Karpas-422 (cell line): ENCODE measurements at regions not wholly inside any gene's neighbourhood (a gene's known extent, or its start where the extent isn't known, plus 50 kb on each side); places are given as distances from the start of the nearest gene placed in this dataset.

Experiments used
- DNase-seq: peaks from one replicate; pipeline ENCODE4 v3.0.0-alpha.2; 2015
- H2AFZ ChIP-seq: fragments of 200-600 bp; sonication (generic); 2 replicates; pipeline ENCODE4 v1.6.1; 2014; ENCODE audit warnings: antibody characterized with exemption, low read length, mixed read lengths
- H3K27ac ChIP-seq: fragments of 200-600 bp; sonication (generic); 2 replicates; pipeline ENCODE4 v1.5.1; 2014; ENCODE audit warnings: mild to moderate bottlenecking, low read length, moderate library complexity
- H3K27me3 ChIP-seq: fragments of 200-600 bp; sonication (generic); 2 replicates; pipeline ENCODE4 v1.6.1; 2014; ENCODE audit warnings: low read length, mixed read lengths
- H3K36me3 ChIP-seq: fragments of 200-600 bp; sonication (generic); 2 replicates; pipeline ENCODE4 v1.6.1; 2014; ENCODE audit warnings: low read length, mixed read lengths; ENCODE audit not compliant: insufficient read depth
- H3K4me1 ChIP-seq: fragments of 200-600 bp; sonication (generic); 2 replicates; pipeline ENCODE4 v1.6.1; 2014; ENCODE audit warnings: mild to moderate bottlenecking, low read length, mixed read lengths
- H3K4me2 ChIP-seq: fragments of 200-600 bp; sonication (generic); 2 replicates; pipeline ENCODE4 v1.6.1; 2014; ENCODE audit warnings: low read length, low read depth, mild to moderate bottlenecking; ENCODE audit not compliant: poor library complexity, severe bottlenecking
- H3K4me3 ChIP-seq: fragments of 200-600 bp; sonication (generic); 2 replicates; pipeline ENCODE4 v1.5.1; 2014; ENCODE audit warnings: mild to moderate bottlenecking, antibody characterized with exemption, low read length, mixed read lengths
- H3K79me2 ChIP-seq: fragments of 200-600 bp; sonication (generic); 2 replicates; pipeline ENCODE4 v1.6.1; 2014; ENCODE audit warnings: mild to moderate bottlenecking, low read length, mixed read lengths
- H3K9ac ChIP-seq: fragments of 200-600 bp; sonication (generic); 2 replicates; pipeline ENCODE4 v1.6.0; 2014; ENCODE audit warnings: low read length
- H3K9me2 ChIP-seq: fragments of 200-600 bp; sonication (generic), shearing (Covaris generic); replicated peaks from 2 replicates; pipeline ENCODE4 v1.6.0; 2014; ENCODE audit warnings: mild to moderate bottlenecking, low read length, moderate library complexity; ENCODE audit not compliant: insufficient read depth
- H3K9me3 ChIP-seq: fragments of 300-700, 200-600 bp; sonication (generic); 2 replicates; pipeline ENCODE4 v1.6.1; 2014; ENCODE audit warnings: low read length, mixed read lengths
- H4K20me1 ChIP-seq: fragments of 200-600 bp; sonication (generic); 2 replicates; pipeline ENCODE4 v1.6.1; 2014; ENCODE audit warnings: mild to moderate bottlenecking, antibody characterized with exemption, low read length, low read depth; ENCODE audit not compliant: insufficient read depth

GRCh38 chr17:53118948-53119347 lies 703.8 kb upstream of the KIF2B start:
- Histone ChIP-seq H3K79me2 (no peaks in the 10 kb centered on the region), H3K27me3 (no peaks in the 10 kb centered on the region), H3K9me2 (no peaks in the 10 kb centered on the region), H3K9me3 (peaks cover 27% of the 10 kb centered on the region), H4K20me1 (no peaks in the 10 kb centered on the region), H3K4me3 (no peak overlapping the region), H3K4me2 (no peak overlapping the region), H3K9ac (no peak overlapping the region), H2AFZ (no peak overlapping the region), H3K36me3 (no peaks in the 10 kb centered on the region), H3K4me1 (no peaks in the 10 kb centered on the region), H3K27ac (no peak overlapping the region)
- DNase-seq, result no peak

- Histone ChIP-seq H3K27me3 (no peaks in the 10 kb centered on the region), H3K27ac (no peak overlapping the region), H3K9me3 (peaks cover 24% of the 10 kb centered on the region), H4K20me1 (no peaks in the 10 kb centered on the region), H2AFZ (no peak overlapping the region), H3K79me2 (no peaks in the 10 kb centered on the region), H3K4me3 (no peak overlapping the region), H3K4me1 (no peaks in the 10 kb centered on the region), H3K36me3 (no peaks in the 10 kb centered on the region), H3K4me2 (no peak overlapping the region), H3K9me2 (no peaks in the 10 kb centered on the region), H3K9ac (no peak overlapping the region)
- DNase-seq, result no peak
Measured at GRCh38 chr17:53106886-53107285, 715.8 kb upstream of the KIF2B start.

GRCh38 chr17:53101706-53102105 lies 721.0 kb upstream of the KIF2B start:
- no peaks in the 10 kb centered on the region for H3K36me3 ChIP-seq
- DNase-seq, result no peak
- H3K4me1 ChIP-seq, result no peaks in the 10 kb centered on the region
- H3K4me3 ChIP-seq, result no peak overlapping the region
- H3K27me3 ChIP-seq, result no peaks in the 10 kb centered on the region
- no peak overlapping the region for H3K9ac ChIP-seq
- no peaks in the 10 kb centered on the region for H4K20me1 ChIP-seq
- H2AFZ ChIP-seq, result no peak overlapping the region
- H3K79me2 ChIP-seq, result no peaks in the 10 kb centered on the region
- peaks cover 26% of the 10 kb centered on the region for H3K9me3 ChIP-seq
- H3K27ac ChIP-seq, result no peak overlapping the region
- no peaks in the 10 kb centered on the region for H3K9me2 ChIP-seq
- H3K4me2 ChIP-seq, result no peak overlapping the region

GRCh38 chr17:53100126-53100525 lies 722.6 kb upstream of the KIF2B start:
- Histone ChIP-seq H3K36me3 (no peaks in the 10 kb centered on the region), H3K27me3 (no peaks in the 10 kb centered on the region), H3K9ac (no peak overlapping the region), H3K4me2 (no peak overlapping the region), H3K79me2 (no peaks in the 10 kb centered on the region), H2AFZ (no peak overlapping the region), H3K4me3 (no peak overlapping the region), H3K9me3 (peaks cover 26% of the 10 kb centered on the region), H4K20me1 (no peaks in the 10 kb centered on the region), H3K27ac (no peak overlapping the region), H3K9me2 (no peaks in the 10 kb centered on the region), H3K4me1 (no peaks in the 10 kb centered on the region)
- DNase-seq, result no peak

- Histone ChIP-seq H3K79me2 (no peaks in the 10 kb centered on the region), H3K27ac (no peak overlapping the region), H3K27me3 (no peaks in the 10 kb centered on the region), H3K4me3 (no peak overlapping the region), H3K36me3 (no peaks in the 10 kb centered on the region), H3K4me2 (no peak overlapping the region), H3K4me1 (no peaks in the 10 kb centered on the region), H3K9ac (no peak overlapping the region), H3K9me3 (peaks cover 11% of the 10 kb centered on the region), H3K9me2 (no peaks in the 10 kb centered on the region), H4K20me1 (no peaks in the 10 kb centered on the region), H2AFZ (no peak overlapping the region)
- DNase-seq, result no peak
Measured at GRCh38 chr17:53093391-53093790, 729.3 kb upstream of the KIF2B start.

GRCh38 chr17:53092072-53092471 lies 730.7 kb upstream of the KIF2B start:
- H2AFZ ChIP-seq, result no peak overlapping the region
- no peak for DNase-seq

GRCh38 chr17:53090770-53091169 lies 732.0 kb upstream of the KIF2B start:
- no peak overlapping the region for H3K4me2 ChIP-seq
- H2AFZ ChIP-seq, result no peak overlapping the region
- H3K9me2 ChIP-seq, result no peaks in the 10 kb centered on the region
- no peaks in the 10 kb centered on the region for H3K27me3 ChIP-seq
- no peaks in the 10 kb centered on the region for H4K20me1 ChIP-seq
- peaks cover 19% of the 10 kb centered on the region for H3K9me3 ChIP-seq
- no peak overlapping the region for H3K27ac ChIP-seq
- H3K9ac ChIP-seq, result no peak overlapping the region
- no peak for DNase-seq
- H3K4me1 ChIP-seq, result no peaks in the 10 kb centered on the region
- H3K4me3 ChIP-seq, result no peak overlapping the region
- no peaks in the 10 kb centered on the region for H3K79me2 ChIP-seq
- no peaks in the 10 kb centered on the region for H3K36me3 ChIP-seq

More at GRCh38 chr17:53092072-53092471, 730.7 kb upstream of the KIF2B start:
- no peak overlapping the region for H3K4me2 ChIP-seq
- no peak overlapping the region for H3K4me3 ChIP-seq
- peaks cover 16% of the 10 kb centered on the region for H3K9me3 ChIP-seq
- no peaks in the 10 kb centered on the region for H3K9me2 ChIP-seq
- H3K27ac ChIP-seq, result no peak overlapping the region
- H4K20me1 ChIP-seq, result no peaks in the 10 kb centered on the region
- no peaks in the 10 kb centered on the region for H3K4me1 ChIP-seq
- no peak overlapping the region for H3K9ac ChIP-seq
- no peaks in the 10 kb centered on the region for H3K36me3 ChIP-seq
- H3K27me3 ChIP-seq, result no peaks in the 10 kb centered on the region
- H3K79me2 ChIP-seq, result no peaks in the 10 kb centered on the region

- Histone ChIP-seq H2AFZ (no peak overlapping the region), H3K27ac (no peak overlapping the region), H3K9me3 (peaks cover 11% of the 10 kb centered on the region), H4K20me1 (no peaks in the 10 kb centered on the region), H3K4me1 (no peaks in the 10 kb centered on the region), H3K27me3 (no peaks in the 10 kb centered on the region), H3K4me2 (no peak overlapping the region), H3K9me2 (no peaks in the 10 kb centered on the region), H3K36me3 (no peaks in the 10 kb centered on the region), H3K9ac (no peak overlapping the region), H3K79me2 (no peaks in the 10 kb centered on the region), H3K4me3 (no peak overlapping the region)
- no peak for DNase-seq
Measured at GRCh38 chr17:53088481-53088880, 734.2 kb upstream of the KIF2B start.

- H3K36me3 ChIP-seq, result no peaks in the 10 kb centered on the region
- no peaks in the 10 kb centered on the region for H3K27me3 ChIP-seq
- no peak overlapping the region for H3K27ac ChIP-seq
- no peak overlapping the region for H3K4me3 ChIP-seq
- H3K9me2 ChIP-seq, result no peaks in the 10 kb centered on the region
- no peaks in the 10 kb centered on the region for H4K20me1 ChIP-seq
- no peak overlapping the region for H2AFZ ChIP-seq
- H3K9me3 ChIP-seq, result peaks cover 28% of the 10 kb centered on the region
- no peak overlapping the region for H3K4me2 ChIP-seq
- H3K4me1 ChIP-seq, result no peaks in the 10 kb centered on the region
- no peak for DNase-seq
- H3K79me2 ChIP-seq, result no peaks in the 10 kb centered on the region
- no peak overlapping the region for H3K9ac ChIP-seq
Measured at GRCh38 chr17:53061446-53061845, 761.3 kb upstream of the KIF2B start.
